Bronchial epithelial cell (primary cell): ENCODE measurements at regions not wholly inside any gene's neighbourhood (a gene's known extent, or its start where the extent isn't known, plus 50 kb on each side); places are given as distances from the start of the nearest gene placed in this dataset.
A peak's percentile ranks its signal among the peaks of the same experiment; 100 is the strongest.

Experiments
- DNase-seq: peaks from one replicate; pipeline ENCODE4 v3.0.0-alpha.2; 2010; ENCODE audit warnings: low read depth
- FAIRE-seq: peaks from 2 replicates; lab custom pipeline; 2011; peaks lifted over from hg19 to GRCh38; lab: Jason Lieb, UNC
- H3K27me3 ChIP-seq: 2 replicates; pipeline ENCODE4 v1.5.1; 2011; ENCODE audit warnings: low read length; ENCODE audit not compliant: control insufficient read depth, insufficient read depth
- H3K36me3 ChIP-seq: 2 replicates; pipeline ENCODE4 v1.5.1; 2011; ENCODE audit warnings: low read length; ENCODE audit not compliant: control insufficient read depth, insufficient read depth
- H3K4me3 ChIP-seq: 2 replicates; pipeline ENCODE4 v1.5.1; 2011; ENCODE audit warnings: mild to moderate bottlenecking, low read depth, low read length, control low read depth
- TF ChIP-seq, protein P1 (sequence below): IDR thresholded peaks from 2 replicates; pipeline ENCODE4 v1.5.1; 2011; ENCODE audit warnings: mild to moderate bottlenecking, moderate library complexity, low read length, control low read depth, inconsistent platforms; ENCODE audit not compliant: insufficient read depth, severe bottlenecking

DNA sequence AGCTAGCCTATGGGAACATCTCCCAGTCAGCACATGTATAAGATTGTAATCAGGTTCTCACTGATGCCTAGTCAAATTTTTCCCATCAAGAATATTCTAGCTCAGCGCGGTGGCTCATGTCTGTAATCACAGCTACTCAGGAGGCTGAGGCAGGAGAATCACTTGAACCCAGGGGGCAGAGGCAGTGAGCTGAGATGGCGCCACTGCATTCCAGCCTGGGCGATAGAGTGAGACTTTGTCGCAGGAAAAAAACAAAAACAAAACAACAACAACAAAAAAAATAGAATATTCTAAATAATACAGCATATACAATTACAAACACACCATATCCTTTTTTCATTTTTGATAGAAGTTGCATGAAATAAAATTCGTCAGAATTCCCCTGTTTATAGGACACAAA, 67.5 kb upstream of the MYCN start:
- TF ChIP-seq, protein P1, sequence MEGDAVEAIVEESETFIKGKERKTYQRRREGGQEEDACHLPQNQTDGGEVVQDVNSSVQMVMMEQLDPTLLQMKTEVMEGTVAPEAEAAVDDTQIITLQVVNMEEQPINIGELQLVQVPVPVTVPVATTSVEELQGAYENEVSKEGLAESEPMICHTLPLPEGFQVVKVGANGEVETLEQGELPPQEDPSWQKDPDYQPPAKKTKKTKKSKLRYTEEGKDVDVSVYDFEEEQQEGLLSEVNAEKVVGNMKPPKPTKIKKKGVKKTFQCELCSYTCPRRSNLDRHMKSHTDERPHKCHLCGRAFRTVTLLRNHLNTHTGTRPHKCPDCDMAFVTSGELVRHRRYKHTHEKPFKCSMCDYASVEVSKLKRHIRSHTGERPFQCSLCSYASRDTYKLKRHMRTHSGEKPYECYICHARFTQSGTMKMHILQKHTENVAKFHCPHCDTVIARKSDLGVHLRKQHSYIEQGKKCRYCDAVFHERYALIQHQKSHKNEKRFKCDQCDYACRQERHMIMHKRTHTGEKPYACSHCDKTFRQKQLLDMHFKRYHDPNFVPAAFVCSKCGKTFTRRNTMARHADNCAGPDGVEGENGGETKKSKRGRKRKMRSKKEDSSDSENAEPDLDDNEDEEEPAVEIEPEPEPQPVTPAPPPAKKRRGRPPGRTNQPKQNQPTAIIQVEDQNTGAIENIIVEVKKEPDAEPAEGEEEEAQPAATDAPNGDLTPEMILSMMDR: no peak
- FAIRE-seq: no peak

DNA sequence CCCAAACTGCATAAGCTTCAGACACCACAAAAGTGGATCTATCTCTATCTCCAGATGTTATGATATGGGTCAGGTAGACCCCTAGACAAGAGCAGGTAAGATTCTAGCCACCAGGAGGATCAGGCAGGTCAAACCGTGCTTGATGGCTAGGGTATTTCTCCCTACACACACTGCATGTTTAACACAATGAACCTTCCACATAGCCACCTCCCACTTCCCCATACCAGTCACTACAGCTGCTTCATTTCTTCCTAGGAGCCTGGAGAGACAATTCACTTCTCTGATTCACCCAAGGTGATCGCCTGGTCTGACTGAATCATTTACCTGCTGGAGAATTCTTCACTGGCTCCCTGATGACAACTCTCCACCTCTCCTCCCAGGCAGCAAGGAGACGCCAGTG, 66.0 kb upstream of the MYCN start:
- TF ChIP-seq, protein P1: no peak
- FAIRE-seq: no peak
- H3K27me3 ChIP-seq: no peaks in the 10 kb centered on the region
- DNase-seq: peak; percentile 65
- no peak overlapping the region for H3K4me3 ChIP-seq
- no peaks in the 10 kb centered on the region for H3K36me3 ChIP-seq

More for the DNA sequence above, 67.5 kb upstream of the MYCN start:
- H3K4me3 ChIP-seq: no peak overlapping the region
- H3K36me3 ChIP-seq: no peaks in the 10 kb centered on the region
- no peaks in the 10 kb centered on the region for H3K27me3 ChIP-seq
- no peak for DNase-seq

DNA sequence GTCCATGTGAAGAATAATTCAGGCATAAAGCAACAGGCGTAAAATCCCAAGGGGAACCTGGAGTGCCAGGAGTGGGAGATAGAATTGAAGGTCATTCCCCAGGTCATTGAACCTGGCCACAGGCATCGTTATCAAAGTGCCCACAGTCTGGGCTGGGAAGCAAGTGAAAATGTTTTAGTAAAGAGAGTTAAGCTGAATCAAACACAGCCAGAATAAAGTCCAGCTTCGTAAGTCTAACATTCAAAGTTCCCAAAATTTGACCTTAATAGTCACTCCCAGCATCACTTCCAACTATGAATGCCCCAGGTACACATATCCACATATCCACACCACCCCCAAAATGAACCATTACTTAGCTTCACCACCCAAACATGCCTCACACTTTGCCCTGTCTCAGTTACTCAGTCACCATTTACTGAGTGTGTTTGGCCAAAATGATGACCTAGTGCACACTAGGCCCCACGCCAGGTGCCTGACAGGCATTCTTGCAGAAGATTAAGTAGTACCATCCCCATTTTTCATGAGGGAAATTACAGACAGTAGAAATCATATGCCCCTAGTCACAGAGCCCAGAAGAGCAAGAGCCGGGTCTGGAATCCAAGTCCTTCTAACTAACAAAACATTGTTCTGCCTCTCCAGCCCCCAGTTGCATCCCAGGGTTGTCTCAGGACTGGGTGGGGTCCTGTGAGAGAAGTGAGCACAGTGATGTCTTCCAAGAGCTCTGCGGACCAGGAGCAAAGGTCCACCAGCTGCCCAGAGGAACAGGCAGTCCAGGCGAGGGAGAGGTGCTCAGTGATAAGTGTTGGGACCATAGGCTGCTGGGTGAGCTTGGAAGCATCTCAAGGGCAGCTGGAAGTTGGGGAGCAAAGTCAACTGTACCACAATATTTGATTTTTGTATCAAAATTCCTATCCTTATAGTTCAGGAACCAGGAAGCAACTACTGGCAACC, 65.2 kb upstream of the MYCN start:
- TF ChIP-seq, protein P1: no peak
- Histone ChIP-seq H3K27me3 (no peaks in the 10 kb centered on the region), H3K36me3 (no peaks in the 10 kb centered on the region), H3K4me3 (no peak overlapping the region)
- FAIRE-seq (no peak), DNase-seq (no peak)

DNA sequence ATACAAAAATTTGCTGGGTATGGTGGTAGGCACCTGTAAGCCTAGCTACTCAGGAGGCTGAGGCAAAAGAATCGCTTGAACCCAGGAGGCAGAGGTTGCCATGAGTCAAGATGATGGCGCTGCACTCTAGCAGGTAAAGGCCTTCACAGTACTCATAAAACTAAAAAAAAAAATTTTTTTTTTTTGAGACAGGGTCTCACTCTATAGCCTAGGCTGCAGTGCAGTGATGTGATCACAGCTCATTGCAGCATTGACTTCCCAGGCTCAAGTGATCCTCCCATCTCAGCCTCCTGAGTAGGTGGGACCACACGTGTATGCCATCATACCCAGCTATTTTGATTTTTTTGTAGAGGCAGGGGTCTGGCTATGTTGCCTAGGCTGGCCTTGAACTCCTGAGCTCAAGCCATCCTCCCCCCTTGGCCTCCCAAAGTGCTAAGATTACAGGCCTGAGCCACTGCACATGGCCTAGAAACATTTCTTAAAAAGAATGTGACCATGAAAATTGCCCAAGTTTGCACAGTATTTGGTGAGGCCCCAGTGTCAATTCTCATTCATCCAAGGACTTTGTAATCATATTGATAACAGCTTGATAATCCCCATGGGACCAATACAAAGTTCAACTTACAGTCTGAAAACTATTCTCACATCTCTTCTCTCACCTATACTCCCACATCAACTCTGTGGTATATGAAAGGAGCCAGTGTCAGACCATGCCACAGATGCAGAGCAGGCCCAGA, 64.2 kb upstream of the MYCN start:
- TF ChIP-seq, protein P1: no peak
- no peaks in the 10 kb centered on the region for H3K36me3 ChIP-seq
- H3K4me3 ChIP-seq: no peak overlapping the region
- no peak for DNase-seq
- FAIRE-seq: no peak
- no peaks in the 10 kb centered on the region for H3K27me3 ChIP-seq

GRCh38 chr2:15880226-15881119, 59.9 kb upstream of the MYCN start:
- H3K36me3 ChIP-seq: no peaks in the 10 kb centered on the region
- no peak for FAIRE-seq
- no peak for DNase-seq
- no peaks in the 10 kb centered on the region for H3K27me3 ChIP-seq
- TF ChIP-seq, protein P1: no peak
- no peak overlapping the region for H3K4me3 ChIP-seq
